PC-9 (cell line): ENCODE measurements at regions not wholly inside any gene's neighbourhood (a gene's known extent, or its start where the extent isn't known, plus 50 kb on each side); places are given as distances from the start of the nearest gene placed in this dataset.

Experiments
- BruUV-seq: library from RNA; stranded (reverse); fragments of 400-500 nt; replicated peaks from 2 replicates; lab custom pipeline; 2021; lab: Mats Ljungman, UMichigan
- CTCF ChIA-PET: fragments of 300-600 bp; sonication (Branson Sonifier 250); formaldehyde crosslinking; loops from one replicate; lab custom pipeline; 2022; ENCODE audit warnings: antibody characterized with exemption; lab: Charles Lee
- POLR2A ChIA-PET: fragments of 300-600 bp; sonication (Branson Sonifier 250); formaldehyde crosslinking; loops from one replicate; lab custom pipeline; 2022; ENCODE audit warnings: antibody characterized with exemption; ENCODE audit not compliant: unreplicated experiment; lab: Charles Lee
- DNase-seq, 2 experiments: peaks; one replicate each; pipeline versions ENCODE4 v3.0.0 to v3.0.0-alpha.2; 2015 to 2022; ENCODE audit warnings: mixed read lengths in 1 of 2
- H2AFZ ChIP-seq: fragments of 200-600 bp; sonication (generic); 2 replicates; pipeline ENCODE4 v1.8.1; 2017; ENCODE audit warnings: antibody characterized with exemption
- H3F3A ChIP-seq: fragments of 200-600 bp; sonication (generic); 2 replicates; pipeline ENCODE4 v1.8.1; 2017; ENCODE audit warnings: antibody characterized with exemption, mild to moderate bottlenecking, low read depth; ENCODE audit not compliant: insufficient read depth
- H3K27ac ChIP-seq: fragments of 200-600 bp; sonication (generic); 2 replicates; pipeline ENCODE4 v1.6.1; 2016; ENCODE audit warnings: mixed run types
- H3K27me3 ChIP-seq: fragments of 200-600 bp; sonication (generic); 2 replicates; pipeline ENCODE4 v1.6.1; 2016; ENCODE audit warnings: low read depth, mixed run types; ENCODE audit not compliant: insufficient read depth
- H3K36me3 ChIP-seq: fragments of 200-600 bp; sonication (generic); 2 replicates; pipeline ENCODE4 v1.6.1; 2016; ENCODE audit warnings: low read depth, mixed run types
- H3K4me1 ChIP-seq: fragments of 200-600 bp; sonication (generic); replicated peaks from 2 replicates; pipeline ENCODE4 v1.6.1; 2016; ENCODE audit warnings: mixed run types; ENCODE audit not compliant: insufficient read depth
- H3K4me2 ChIP-seq: fragments of 200-600 bp; sonication (generic); 2 replicates; pipeline ENCODE4 v1.6.1; 2017; ENCODE audit warnings: mixed run types
- H3K4me3 ChIP-seq: fragments of 200-600 bp; sonication (generic); 2 replicates; pipeline ENCODE4 v1.6.1; 2016; ENCODE audit warnings: mixed run types
- H3K79me2 ChIP-seq: fragments of 200-600 bp; sonication (generic); 2 replicates; pipeline ENCODE4 v1.6.1; 2017; ENCODE audit warnings: low read depth, mixed run types
- H3K9me2 ChIP-seq: fragments of 200-600 bp; sonication (generic); 2 replicates; pipeline ENCODE4 v1.8.1; 2017; ENCODE audit warnings: mild to moderate bottlenecking; ENCODE audit not compliant: insufficient read depth
- H3K9me3 ChIP-seq: fragments of 200-600 bp; sonication (generic); 2 replicates; pipeline ENCODE4 v1.8.1; 2016; ENCODE audit warnings: low read depth; ENCODE audit not compliant: insufficient read depth
- H4K20me1 ChIP-seq: fragments of 200-600 bp; sonication (generic); 2 replicates; pipeline ENCODE4 v1.8.1; 2017; ENCODE audit not compliant: insufficient read depth
- EZH2 ChIP-seq: fragments of 200-600 bp; sonication (generic); IDR thresholded peaks from 2 replicates; pipeline ENCODE4 v1.8.0; 2017; ENCODE audit warnings: antibody characterized with exemption, low read depth
- intact Hi-C: fragments of 100-400 bp; cut with micrococcal nuclease; formaldehyde crosslinking; loops from one replicate; pipeline ENCODE4 v1.10.0; 2022; ENCODE audit not compliant: unreplicated experiment
- TF ChIP-seq, protein P1 (sequence below): fragments of 200-600 bp; sonication (generic); conservative IDR thresholded peaks from 2 replicates; pipeline ENCODE4 v1.6.1; 2017; ENCODE audit warnings: mixed run types, antibody characterized with exemption, mild to moderate bottlenecking, moderate library complexity

DNA sequence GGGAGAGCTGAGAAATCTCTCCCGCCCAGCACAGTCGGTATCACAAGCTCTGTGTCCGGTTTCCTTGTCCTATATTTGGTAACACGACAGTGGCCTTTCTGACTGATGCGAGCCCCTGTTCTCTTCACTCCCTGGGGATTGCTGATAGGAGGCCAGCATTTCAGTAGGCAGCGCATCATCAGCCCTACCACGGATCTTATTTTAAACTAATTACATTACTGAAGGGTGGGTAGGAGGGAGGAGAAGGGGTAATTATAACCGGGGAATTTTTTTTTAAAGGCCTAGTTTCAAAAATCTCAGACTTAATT lies 125.6 kb upstream of the LGALSL start:
- H3K4me1 ChIP-seq: peaks cover 24% of the 10 kb centered on the region
- H3K27ac ChIP-seq: no peak overlapping the region
- ChIA-PET POLR2A (interaction anchor here (0.6 kb wide), 2 partner anchors 52 to 72 kb away, joined by 4 to 5 read pairs; no protein-coding TSS in a partner anchor), CTCF (interaction anchor here (0.5 to 2.0 kb wide), 5 partner anchors 52 to 281 kb away, joined by 3 to 22 read pairs (median 3); no protein-coding TSS in a partner anchor)
- H3F3A ChIP-seq: 0 out of 2 replicates have a peak, but pooled peaks cover 10% of the 10 kb centered on the region
- no peak overlapping the region for H3K4me2 ChIP-seq
- H3K27me3 ChIP-seq: no peaks in the 10 kb centered on the region
- H3K9me3 ChIP-seq: no peaks in the 10 kb centered on the region
- H3K36me3 ChIP-seq: no peaks in the 10 kb centered on the region
- TF ChIP-seq EZH2: no peak
- TF ChIP-seq, protein P1, sequence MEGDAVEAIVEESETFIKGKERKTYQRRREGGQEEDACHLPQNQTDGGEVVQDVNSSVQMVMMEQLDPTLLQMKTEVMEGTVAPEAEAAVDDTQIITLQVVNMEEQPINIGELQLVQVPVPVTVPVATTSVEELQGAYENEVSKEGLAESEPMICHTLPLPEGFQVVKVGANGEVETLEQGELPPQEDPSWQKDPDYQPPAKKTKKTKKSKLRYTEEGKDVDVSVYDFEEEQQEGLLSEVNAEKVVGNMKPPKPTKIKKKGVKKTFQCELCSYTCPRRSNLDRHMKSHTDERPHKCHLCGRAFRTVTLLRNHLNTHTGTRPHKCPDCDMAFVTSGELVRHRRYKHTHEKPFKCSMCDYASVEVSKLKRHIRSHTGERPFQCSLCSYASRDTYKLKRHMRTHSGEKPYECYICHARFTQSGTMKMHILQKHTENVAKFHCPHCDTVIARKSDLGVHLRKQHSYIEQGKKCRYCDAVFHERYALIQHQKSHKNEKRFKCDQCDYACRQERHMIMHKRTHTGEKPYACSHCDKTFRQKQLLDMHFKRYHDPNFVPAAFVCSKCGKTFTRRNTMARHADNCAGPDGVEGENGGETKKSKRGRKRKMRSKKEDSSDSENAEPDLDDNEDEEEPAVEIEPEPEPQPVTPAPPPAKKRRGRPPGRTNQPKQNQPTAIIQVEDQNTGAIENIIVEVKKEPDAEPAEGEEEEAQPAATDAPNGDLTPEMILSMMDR: no peak
- no peaks in the 10 kb centered on the region for H3K79me2 ChIP-seq
- no TSS peak for BruUV-seq
- no peak for DNase-seq
- no peaks in the 10 kb centered on the region for H4K20me1 ChIP-seq
- no peak overlapping the region for H3K4me3 ChIP-seq
- H3K9me2 ChIP-seq: no peaks in the 10 kb centered on the region
- intact Hi-C loops: loop anchor here (1.0 kb wide), 1 partner anchor 279 kb away; no protein-coding TSS in a partner anchor
- H2AFZ ChIP-seq: no peak overlapping the region

DNA sequence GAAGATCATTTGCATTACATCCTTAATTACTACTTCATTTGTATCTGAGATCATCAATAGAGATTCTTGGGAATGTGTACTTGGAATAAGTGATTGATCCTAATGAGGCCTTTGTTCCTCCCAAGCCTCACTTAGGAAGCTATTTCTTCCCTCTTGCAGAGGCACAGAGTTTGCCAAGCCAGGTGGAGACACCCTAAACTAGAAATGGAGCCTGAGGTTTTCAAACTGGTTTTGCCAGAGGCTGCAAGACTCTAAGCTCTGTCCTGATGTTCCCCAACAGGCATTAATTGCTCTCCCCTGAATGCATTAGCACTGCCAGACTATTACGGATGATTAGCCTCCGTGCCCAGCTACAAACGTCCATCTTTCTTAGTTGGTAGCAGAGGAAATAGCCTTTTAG lies 125.2 kb upstream of the LGALSL start:
- Histone ChIP-seq H3K27ac (no peak overlapping the region), H3K4me3 (no peak overlapping the region), H3K4me2 (no peak overlapping the region), H2AFZ (no peak overlapping the region), H3K4me1 (peaks cover 22% of the 10 kb centered on the region), H3K9me3 (no peaks in the 10 kb centered on the region), H3K27me3 (no peaks in the 10 kb centered on the region), H3K9me2 (no peaks in the 10 kb centered on the region), H3K36me3 (no peaks in the 10 kb centered on the region), H4K20me1 (no peaks in the 10 kb centered on the region), H3F3A (0 out of 2 replicates have a peak, but pooled peaks cover 10% of the 10 kb centered on the region), H3K79me2 (no peaks in the 10 kb centered on the region)
- ChIA-PET CTCF (interaction anchor here (0.5 to 2.0 kb wide), 3 partner anchors 126 to 312 kb away, joined by 3 to 22 read pairs (median 3); no protein-coding TSS in a partner anchor), POLR2A (interaction anchor here (0.6 kb wide), 2 partner anchors 52 to 72 kb away, joined by 4 to 5 read pairs; no protein-coding TSS in a partner anchor)
- no peak for DNase-seq
- no TSS peak for BruUV-seq
- TF ChIP-seq EZH2: no peak
- TF ChIP-seq, protein P1: no peak
- intact Hi-C loops: loop anchor here (1.0 kb wide), 1 partner anchor 279 kb away; no protein-coding TSS in a partner anchor

DNA sequence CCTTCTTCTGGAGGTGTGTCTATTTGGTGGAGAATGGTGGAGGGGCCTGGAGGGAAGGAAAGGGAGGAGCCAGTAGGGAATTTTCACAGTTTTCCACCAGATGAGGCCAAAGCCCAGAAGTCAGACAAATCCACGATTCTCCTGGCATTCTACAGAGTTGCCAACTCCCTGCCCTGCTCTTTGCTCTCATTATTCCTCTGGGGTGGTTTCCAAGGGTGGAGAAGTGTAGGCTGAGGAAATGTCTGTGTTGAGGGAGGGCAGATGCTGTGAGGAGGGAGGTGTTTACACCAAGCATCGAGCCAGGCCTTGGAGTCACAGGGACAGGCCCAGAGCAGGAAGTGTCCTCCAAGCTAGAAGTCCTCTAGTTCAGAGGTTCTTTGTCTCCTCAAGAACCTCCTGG lies 124.1 kb upstream of the LGALSL start:
- POLR2A ChIA-PET: interaction anchor here (0.6 kb wide), 2 partner anchors 123 to 285 kb away, joined by 6 to 16 read pairs; no protein-coding TSS in a partner anchor
- H3K4me3 ChIP-seq: no peak overlapping the region
- peaks cover 22% of the 10 kb centered on the region for H3K4me1 ChIP-seq
- intact Hi-C loops: loop anchor here (1.0 to 10.0 kb wide), 8 partner anchors 33 to 1245 kb away; partner anchors contain the start of genes LGALSL and PELI1
- CTCF ChIA-PET: interaction anchor here (1.1 to 1.6 kb wide), 3 partner anchors 12 to 583 kb away, joined by 3 to 6 read pairs (median 3); no protein-coding TSS in a partner anchor
- peak in 1 of 2 experiments; percentile 44 for DNase-seq
- TF ChIP-seq, protein P1: no peak
- no peak for TF ChIP-seq EZH2
- no peaks in the 10 kb centered on the region for H3K36me3 ChIP-seq
- H3K9me2 ChIP-seq: no peaks in the 10 kb centered on the region
- no peaks in the 10 kb centered on the region for H3K79me2 ChIP-seq
- H3K27me3 ChIP-seq: no peaks in the 10 kb centered on the region
- H3K9me3 ChIP-seq: no peaks in the 10 kb centered on the region
- BruUV-seq: no TSS peak
- H3K4me2 ChIP-seq: peak overlapping the region; percentile 80
- H4K20me1 ChIP-seq: no peaks in the 10 kb centered on the region
- no peak overlapping the region for H3K27ac ChIP-seq
- H3F3A ChIP-seq: 0 out of 2 replicates have a peak, but pooled peaks cover 10% of the 10 kb centered on the region
- 0 out of 2 replicates have a peak overlapping the region, but pooled peaks have one; percentile 29 for H2AFZ ChIP-seq
